ENCODE measurements at regions not wholly inside any gene's neighbourhood (a gene's known extent, or its start where the extent isn't known, plus 50 kb on each side); places are given as distances from the start of the nearest gene placed in this dataset.

GRCh38 chr2:149908726-149909683, 321.4 kb upstream of the MMADHC start:
- TF ChIP-seq CTCF (conservative IDR thresholded peaks at IDR 0.05) (no peak), ZFX (IDR thresholded peaks at IDR 0.05) (no peak)

Data from C4-2B (cell line).